ENCODE measurements at regions not wholly inside any gene's neighbourhood (a gene's known extent, or its start where the extent isn't known, plus 50 kb on each side); places are given as distances from the start of the nearest gene placed in this dataset.

DNA sequence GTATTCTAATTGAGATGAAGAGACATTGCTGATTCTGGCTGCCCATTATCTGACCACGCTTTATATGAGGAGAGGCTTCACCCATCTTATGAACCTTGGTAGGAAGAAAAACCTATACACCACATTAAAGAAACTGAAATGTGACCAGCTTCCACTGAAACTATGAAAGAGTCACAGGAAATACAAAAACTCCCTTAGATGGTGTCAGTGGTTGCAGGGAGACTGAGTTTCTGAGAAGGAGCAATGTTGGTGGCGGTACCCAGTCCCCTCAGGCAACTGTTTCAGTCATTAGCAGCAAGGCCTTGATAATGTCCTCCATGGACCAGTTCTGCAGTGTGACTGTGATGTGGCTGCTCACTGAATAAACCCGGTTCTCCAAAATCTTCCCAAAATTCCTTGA is 110.5 kb upstream of the FTMT start:
- no peak for DNase-seq (ENCODE audit: low spot score)

DNA sequence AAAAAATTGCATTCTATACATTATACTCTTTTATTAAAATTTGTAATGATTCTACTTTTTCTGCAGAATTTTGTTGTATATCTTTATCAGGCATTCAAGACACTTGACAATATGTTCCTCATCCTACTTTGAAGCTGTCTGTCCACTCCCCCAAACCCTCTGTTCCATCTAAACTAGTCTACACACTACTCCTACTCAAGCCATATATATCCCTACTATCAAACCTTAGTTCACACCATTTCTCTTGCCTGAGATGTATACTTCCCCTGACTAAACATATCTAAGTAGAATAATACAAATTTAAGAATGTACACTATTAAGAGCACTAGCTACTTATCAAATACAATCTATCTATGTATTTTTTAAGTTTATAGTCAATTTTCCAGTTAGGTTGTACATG is 107.1 kb upstream of the FTMT start:
- no peak for DNase-seq (ENCODE audit: low spot score)

DNA sequence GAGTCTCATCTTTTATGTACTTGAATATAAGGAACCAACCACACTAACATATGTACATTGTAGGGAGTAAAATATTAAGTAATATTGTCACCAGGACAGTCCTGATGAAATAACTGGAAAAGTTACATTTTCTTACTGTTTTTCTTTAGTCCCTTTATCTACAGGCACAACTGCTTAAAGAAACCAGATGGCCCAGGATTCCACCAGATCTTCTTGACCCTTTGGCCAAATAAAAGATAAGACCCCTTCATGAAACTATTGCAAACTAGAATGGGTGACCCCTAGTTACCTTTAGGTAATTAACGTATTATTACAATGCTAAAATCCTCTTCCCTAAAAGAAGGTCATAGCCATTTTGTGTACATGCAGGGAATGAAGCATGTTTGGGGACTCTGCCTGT is 106.3 kb upstream of the FTMT start:
- no peak for DNase-seq (ENCODE audit: low spot score)

DNA sequence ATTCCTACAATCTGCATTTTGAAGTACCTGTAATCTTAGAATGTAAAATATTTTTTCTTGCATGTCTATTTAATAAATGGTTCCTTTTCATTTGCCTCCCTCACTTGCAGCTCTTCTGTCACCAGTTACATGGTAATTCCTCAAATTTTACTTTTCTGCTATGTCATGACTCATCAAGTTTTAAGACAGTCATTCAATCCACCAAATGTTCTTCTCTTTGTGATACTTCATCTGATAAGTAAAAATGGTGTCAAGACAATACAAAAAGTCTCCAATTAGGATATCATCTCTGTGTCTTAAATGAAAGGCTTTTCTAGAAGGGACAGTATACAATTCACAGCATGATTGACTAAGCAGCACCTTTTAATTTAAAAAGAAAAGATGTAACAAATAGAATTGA is 104.9 kb upstream of the FTMT start:
- DNase-seq (ENCODE audit: low spot score), result no peak

DNA sequence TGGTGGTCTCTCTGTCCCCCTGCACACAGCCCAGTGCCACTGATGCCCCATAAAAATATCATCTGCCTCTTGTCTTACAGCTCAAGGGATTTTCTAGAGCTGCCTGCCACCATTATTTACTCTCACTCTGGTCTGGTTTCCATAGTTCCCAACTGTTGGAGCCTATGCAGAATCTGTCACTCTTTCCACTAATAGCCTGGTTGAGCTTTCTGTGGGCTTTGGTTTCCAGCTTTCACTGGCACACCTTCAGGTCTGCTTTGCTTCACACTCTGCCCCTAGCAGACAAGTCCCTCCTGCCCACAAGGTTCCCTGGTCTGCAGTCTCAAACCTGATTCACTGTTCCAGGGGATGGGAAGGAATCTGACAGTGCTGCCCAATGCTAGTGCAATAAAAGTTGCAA is 103.0 kb upstream of the FTMT start:
- DNase-seq (ENCODE audit: low spot score), result no peak

DNA sequence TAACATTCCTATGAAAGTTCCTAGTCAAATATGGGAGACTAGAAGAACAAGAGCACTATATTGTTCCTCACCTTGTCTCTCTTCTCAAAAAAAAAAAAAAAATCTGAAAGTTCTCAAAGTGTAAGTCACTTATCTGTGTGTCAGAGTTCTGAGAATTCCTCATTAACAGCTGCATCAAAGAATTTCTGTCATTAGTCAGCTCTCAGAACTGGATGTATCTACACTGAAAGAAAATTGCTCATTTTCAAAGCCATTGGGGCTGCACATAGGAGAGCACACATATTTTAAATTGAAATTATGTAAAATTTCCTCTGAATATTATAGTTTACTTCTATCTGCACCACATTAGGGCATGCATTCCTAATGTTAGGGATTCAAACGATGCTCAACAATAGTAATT is 99.5 kb upstream of the FTMT start:
- no peak for DNase-seq (ENCODE audit: low spot score)

DNA sequence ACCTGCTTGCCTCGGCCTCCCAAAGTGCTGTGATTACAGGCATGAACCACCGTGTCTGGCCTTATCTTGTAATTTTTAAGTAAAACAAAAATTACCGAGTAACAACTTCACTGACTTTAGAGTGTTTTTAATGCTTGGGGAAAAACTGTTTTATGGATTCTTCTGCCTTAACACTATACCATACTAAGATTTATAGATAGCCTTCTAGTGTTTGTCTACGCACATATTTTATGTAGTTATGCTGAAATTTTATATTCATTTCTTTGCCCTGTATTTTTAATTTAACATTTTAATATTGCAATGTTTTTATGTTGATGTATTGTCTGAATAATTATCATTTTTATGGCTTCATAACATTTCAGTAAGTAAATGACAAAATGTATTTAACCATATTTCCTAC is 96.4 kb upstream of the FTMT start:
- DNase-seq (ENCODE audit: low spot score), result no peak

DNA sequence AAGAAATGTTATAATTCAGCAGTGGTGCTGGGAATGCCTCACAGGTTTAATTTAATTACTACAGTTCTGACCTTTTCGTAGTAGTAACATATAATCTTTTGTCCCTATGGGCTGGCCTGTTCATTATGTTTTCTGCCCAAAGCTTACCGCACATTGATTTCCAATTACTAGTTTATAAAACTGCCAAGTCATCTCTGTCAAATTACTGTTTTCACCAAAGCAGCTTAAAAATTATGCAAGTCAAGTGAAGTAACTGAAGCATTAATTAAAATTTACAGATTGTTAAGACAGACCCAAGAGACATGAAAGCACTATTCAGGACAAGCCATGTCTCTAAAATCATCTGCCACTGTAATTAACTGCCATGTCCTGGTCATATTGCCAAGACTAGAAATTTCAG is 93.9 kb upstream of the FTMT start:
- no peak for DNase-seq (ENCODE audit: low spot score)

DNA sequence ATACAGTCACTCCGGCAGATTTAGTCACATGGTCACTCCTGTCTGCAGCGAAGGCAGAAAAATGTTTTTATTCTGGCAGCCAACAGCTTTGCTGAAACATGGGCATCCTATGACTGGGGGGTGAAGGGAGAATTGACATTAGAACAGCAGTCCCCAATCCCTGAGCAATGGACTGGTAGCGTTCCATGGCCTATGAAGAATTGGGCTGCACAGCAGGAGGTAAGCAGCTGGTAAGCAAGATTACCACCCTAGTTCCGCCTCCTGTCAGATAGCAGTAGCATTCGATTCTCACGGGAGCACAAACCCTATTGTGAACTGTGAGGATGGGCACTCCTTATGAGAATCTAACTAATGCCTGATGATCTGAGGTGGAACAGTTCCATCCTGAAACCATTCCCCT is 93.1 kb upstream of the FTMT start:
- DNase-seq (ENCODE audit: low spot score), result no peak

DNA sequence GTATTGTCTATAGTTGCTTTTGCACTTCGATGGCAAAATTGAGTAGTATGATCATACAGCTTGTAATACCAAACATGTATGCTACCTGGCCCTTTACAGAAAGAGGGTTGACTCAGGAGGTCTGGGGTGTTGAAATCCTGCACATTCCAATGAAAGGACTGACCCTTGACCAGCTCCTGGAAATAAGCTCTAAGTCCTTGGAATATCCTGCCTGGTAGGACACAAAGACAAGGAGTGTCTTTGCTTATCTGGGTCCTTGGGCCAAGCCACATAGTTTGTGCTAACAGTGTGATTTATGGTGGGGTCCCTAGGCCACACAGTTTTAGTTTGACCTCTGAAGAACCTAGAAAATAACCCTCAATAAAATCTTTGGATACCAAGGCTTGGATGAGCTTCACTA is 89.3 kb upstream of the FTMT start:
- peak; percentile 6 for DNase-seq (ENCODE audit: low spot score)

DNA sequence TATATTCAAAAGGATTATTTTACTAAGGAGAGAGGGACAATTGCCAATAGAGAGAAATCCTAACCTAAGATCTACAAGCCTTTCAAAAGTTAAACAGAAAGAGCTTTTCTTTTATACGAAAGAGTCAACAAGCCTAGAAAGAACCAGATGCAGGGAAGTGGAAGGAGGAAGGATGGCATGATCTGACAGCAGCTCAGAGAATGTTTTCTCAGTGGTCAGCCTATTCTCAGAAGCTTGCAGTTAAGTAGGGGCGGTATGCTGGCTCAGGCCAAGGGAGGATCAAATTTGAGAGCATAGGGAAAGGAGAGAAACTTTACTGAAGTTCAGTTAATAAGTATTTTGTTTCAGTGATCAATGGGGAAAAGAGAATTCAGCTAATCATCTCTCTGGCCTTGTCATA is 88.0 kb upstream of the FTMT start:
- DNase-seq (ENCODE audit: low spot score), result no peak

DNA sequence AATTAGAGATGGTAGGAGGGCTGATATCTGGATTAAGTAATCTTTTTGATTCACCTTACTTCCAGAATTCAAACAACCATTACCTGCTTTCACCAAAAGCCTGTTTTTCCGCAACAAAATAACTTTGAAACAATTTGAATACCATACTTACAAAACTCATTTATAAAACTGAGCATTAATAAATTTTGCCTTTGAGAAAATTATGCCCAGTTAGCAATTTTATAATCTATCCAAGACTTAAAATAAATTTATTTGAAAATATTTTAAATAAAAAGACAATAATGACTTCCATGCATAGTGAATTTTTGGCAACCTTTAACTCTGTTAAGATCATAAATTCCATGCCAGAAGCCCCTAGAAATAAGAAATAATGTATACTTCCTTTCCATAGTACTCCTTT is 71.3 kb upstream of the FTMT start:
- DNase-seq (ENCODE audit: low spot score), result no peak

DNA sequence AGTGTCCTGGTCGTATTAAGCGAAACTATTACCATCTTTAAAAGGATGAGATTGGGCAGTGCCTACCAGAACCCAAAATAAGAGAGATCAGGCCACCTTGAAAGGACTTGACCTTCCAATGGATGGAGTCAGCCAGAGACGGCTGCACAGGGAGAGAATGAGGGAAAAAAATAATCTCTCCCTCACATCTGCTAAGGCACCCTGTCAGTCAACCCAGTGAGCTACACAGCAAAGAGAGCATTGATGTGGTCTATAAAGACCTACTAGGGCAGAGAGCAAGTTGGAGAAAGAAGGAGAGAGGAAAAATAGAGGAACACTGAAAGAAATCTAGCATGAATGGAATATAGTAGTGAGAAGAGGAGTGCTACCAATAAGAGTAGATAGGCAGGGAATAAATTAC is 68.0 kb upstream of the FTMT start:
- no peak for DNase-seq (ENCODE audit: low spot score)

DNA sequence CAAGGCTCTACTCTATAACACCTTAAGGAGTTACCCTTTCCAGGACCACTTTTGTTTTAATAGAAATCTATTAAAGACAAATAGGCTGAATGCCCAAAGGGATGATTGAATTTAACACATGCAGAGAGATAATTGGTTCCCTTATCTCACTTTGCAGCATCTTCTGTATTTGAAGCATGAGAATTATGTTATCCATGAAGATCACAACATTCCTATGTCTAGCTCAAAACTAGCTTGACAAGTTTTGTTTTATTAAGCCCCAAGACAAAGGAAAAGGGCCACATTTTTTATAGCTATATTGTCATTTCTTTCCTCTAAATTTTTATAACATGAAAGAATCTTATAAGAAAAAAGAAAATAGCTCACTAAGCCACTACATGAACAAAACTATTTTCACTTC is 57.9 kb upstream of the FTMT start:
- DNase-seq (ENCODE audit: low spot score), result no peak

DNA sequence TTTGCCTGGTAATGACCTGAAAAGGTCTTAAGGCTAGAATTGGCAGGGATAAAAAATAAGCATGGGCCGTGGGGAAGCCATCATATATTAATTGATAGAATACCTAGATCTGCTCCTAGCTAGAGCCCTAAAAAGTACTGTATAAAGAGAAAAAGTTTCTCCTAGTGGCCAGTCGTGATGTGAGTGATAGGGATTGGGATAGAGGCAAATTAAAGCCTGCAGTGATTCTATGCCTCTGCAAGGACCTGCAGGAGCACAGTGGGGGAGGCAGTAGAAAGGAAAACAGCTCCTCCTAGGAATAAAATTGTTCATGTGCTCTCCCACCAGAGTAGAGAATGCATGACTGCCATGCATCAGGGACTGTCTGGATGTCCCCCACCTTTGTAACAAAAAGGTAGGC is 56.2 kb upstream of the FTMT start:
- no peak for DNase-seq (ENCODE audit: low spot score)

DNA sequence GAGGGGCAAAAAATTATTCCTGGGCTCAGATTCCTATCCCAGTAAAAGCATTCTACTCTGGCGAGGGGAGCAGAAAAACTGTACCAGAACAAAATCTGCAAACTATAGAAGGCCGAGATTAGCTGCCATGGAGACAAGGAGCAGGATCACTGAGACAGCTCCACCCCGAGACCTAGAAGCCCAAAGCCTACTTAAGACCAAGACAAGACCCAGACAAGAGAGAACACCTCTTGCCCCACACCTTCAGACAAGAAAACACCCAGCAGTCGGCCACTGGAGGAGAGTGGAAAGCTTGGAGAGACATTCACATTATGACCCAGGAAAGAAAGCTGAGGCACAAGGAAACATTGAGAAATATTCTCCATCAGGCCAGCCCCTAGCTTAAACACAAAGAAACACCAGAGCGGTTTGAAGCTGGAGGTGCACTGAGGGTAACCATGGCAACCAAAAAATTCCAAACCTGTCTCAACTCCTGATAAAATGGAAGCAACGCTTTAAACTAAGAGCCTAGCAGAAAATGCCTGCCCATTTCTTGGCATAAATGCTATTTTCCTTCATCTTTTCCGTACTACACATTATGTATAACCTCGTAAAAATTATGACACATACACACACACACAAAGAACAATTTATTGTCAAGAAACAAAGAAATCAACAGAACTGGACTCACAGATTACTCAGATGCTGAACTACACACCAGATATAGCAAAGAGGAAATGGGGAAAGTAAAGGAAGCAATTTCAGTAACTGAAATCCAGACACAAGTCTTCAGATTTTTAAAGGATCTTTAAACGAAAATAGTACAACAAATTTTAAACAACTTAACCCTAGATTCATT is 53.8 kb upstream of the FTMT start:
- no peak for DNase-seq (ENCODE audit: low spot score)
